ENCODE measurements at regions not wholly inside any gene's neighbourhood (a gene's known extent, or its start where the extent isn't known, plus 50 kb on each side); places are given as distances from the start of the nearest gene placed in this dataset.

DNA sequence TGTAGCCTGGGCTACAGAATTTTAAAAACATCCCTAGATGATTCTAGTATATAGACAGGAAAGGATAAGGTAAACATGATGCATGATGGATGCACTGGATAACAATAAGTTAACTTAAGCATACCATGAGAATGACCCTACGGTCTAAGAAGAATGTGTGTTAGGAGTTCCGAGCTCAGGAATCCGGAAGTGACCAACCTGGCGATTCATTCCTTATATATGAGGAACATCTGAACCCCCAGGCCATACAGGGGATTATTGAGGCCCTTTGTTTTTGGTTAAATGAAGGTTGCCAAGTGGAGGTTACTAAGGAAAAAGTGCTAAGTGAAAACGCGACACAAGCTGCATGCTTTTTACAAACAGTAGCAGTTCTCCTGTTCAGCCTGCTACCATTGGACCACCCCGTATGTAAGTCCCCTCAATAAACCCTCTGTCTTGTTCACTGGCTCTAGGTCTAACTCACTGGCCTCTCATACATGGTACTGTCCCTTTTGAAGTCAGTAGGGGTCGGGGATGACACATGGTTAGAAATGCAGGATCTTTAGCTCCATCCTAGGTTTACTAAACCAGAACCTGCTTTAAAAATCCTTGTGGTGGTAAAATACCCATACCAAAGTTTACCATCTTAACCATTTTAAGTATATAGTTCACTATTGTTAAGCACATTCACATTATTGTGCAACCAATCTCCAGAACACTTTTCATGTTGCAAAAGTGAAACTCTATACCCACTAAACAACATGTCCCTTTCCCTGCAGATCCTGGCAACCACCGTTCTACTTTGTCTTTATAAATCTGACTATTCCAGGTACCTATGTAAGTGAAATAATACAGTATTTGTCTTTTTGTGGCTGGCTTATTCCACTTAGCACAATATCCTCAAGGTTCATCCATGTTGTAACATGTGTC lies 111.0 kb upstream of the MAP4K3 start:
- DNase-seq (ENCODE audit: low read depth, low spot score) = no peak
- H3K27me3 ChIP-seq (ENCODE audit: control insufficient read depth, insufficient read depth, low read length) = no peaks in the 10 kb centered on the region
- no peaks in the 10 kb centered on the region for H3K36me3 ChIP-seq (ENCODE audit: control insufficient read depth, insufficient read depth, low read length)
- whole genome bisulfite sequencing (ENCODE audit: insufficient coverage, insufficient read length) = no CpG with 5 or more reads among the region's 9 CpGs
- H3K4me3 ChIP-seq (ENCODE audit: low read length) = no peak overlapping the region
- no peaks in the 10 kb centered on the region for H3K4me1 ChIP-seq (ENCODE audit: control insufficient read depth, insufficient read depth, low read length)
- no peaks in the 10 kb centered on the region for H3K9me3 ChIP-seq (ENCODE audit: control insufficient read depth, insufficient read depth, low read length)
- no peak overlapping the region for H3K27ac ChIP-seq (ENCODE audit: low read length)

DNA sequence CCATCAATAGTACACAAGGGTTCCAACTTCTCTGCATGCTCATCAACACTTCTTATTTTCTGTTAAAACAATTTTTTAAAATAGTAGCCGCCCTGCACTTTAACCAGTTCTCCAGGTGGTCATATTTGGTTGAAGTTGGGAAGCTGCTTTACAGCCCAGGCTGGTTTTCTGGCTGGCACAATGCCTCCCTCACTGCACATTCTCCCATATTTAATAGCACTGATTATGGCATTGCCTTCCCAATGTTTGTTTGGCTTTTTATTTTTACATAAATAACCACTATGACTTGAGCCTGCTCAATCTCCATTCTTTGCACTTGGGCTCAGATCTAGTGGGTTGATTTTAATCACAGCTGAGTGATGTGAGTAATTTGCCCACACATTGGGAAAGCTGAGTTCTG lies 111.9 kb upstream of the MAP4K3 start:
- Histone ChIP-seq H3K4me1 (ENCODE audit: control insufficient read depth, insufficient read depth, low read length) (no peaks in the 10 kb centered on the region), H3K4me3 (ENCODE audit: low read length) (no peak overlapping the region), H3K27ac (ENCODE audit: low read length) (no peak overlapping the region), H3K27me3 (ENCODE audit: control insufficient read depth, insufficient read depth, low read length) (no peaks in the 10 kb centered on the region), H3K36me3 (ENCODE audit: control insufficient read depth, insufficient read depth, low read length) (no peaks in the 10 kb centered on the region), H3K9me3 (ENCODE audit: control insufficient read depth, insufficient read depth, low read length) (no peaks in the 10 kb centered on the region)
- no peak for DNase-seq (ENCODE audit: low read depth, low spot score)
- no CpG with 5 or more reads among the region's 1 CpG for WGBS (ENCODE audit: insufficient coverage, insufficient read length)

DNA sequence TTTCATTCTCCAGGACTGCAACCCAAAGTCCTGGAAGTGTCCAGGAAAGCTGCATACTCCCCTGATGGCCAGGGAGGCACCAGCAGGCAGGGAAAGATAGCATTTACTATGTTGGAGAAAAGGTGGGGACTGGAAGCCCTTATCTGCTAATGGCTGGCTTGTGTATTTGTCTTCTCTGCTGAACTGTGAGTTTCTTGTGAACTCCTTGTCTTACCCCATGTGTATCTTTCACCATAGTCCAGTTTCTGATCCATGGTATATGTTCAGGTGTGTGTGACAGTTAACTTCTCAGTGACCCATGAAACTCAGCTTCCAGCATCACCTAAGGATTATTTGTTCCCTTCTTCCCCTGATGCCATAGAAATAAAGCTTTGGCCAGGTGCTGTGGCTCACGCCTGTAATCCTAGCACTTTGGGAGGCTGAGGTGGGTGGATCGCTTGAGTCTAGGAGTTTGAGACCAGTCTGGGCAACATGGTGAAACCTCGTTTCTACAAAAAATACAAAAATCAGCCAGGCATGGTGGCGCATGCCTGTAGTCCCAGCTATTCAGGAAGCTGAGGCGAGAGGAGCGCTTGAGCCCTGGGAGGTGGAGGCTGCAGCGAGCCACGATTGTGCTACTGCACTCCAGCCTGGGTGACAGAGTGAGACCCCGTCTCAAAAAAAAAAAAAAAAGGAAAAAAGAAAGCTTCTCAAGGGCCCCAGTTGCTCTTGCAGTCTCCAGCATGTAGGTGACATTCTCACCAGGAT lies 112.8 kb upstream of the MAP4K3 start:
- WGBS (ENCODE audit: insufficient coverage, insufficient read length) = no CpG with 5 or more reads among the region's 9 CpGs
- DNase-seq (ENCODE audit: low read depth, low spot score) = no peak
- H3K27me3 ChIP-seq (ENCODE audit: control insufficient read depth, insufficient read depth, low read length) = no peaks in the 10 kb centered on the region
- H3K4me3 ChIP-seq (ENCODE audit: low read length) = no peak overlapping the region
- no peak overlapping the region for H3K27ac ChIP-seq (ENCODE audit: low read length)
- H3K9me3 ChIP-seq (ENCODE audit: control insufficient read depth, insufficient read depth, low read length) = no peaks in the 10 kb centered on the region
- no peaks in the 10 kb centered on the region for H3K36me3 ChIP-seq (ENCODE audit: control insufficient read depth, insufficient read depth, low read length)
- no peaks in the 10 kb centered on the region for H3K4me1 ChIP-seq (ENCODE audit: control insufficient read depth, insufficient read depth, low read length)

DNA sequence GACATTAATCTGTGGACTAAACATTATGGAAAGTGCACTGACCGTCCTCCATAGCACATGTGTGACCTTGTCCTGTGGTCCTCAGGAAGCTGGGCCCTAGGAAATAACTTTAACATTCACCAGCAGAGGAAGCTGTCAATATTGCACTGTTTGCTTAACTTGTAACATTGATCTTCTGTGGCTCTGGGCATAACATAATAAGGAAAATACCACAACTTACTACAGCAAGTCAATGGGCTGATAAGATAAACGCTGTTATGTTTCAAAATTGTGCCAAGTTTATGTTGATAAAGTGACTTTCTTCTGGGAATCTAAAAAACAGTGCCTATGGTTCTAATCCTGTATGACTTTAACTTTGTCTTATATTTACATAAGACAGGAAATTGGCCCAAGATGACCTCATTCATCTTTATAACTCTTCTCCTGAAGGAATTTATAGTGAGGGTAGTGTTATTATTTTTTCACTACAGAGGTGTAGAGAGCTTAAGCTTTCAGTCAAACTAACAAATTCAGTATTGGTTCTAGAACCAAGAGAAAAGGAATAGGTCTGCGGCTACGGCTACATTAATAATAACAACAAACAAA lies 113.7 kb upstream of the MAP4K3 start:
- Histone ChIP-seq H3K27me3 (ENCODE audit: control insufficient read depth, insufficient read depth, low read length) (no peaks in the 10 kb centered on the region), H3K9me3 (ENCODE audit: control insufficient read depth, insufficient read depth, low read length) (no peaks in the 10 kb centered on the region), H3K36me3 (ENCODE audit: control insufficient read depth, insufficient read depth, low read length) (no peaks in the 10 kb centered on the region), H3K27ac (ENCODE audit: low read length) (no peak overlapping the region), H3K4me3 (ENCODE audit: low read length) (no peak overlapping the region), H3K4me1 (ENCODE audit: control insufficient read depth, insufficient read depth, low read length) (no peaks in the 10 kb centered on the region)
- no CpG with 5 or more reads among the region's 4 CpGs for WGBS (ENCODE audit: insufficient coverage, insufficient read length)
- DNase-seq (ENCODE audit: low read depth, low spot score) = no peak

DNA sequence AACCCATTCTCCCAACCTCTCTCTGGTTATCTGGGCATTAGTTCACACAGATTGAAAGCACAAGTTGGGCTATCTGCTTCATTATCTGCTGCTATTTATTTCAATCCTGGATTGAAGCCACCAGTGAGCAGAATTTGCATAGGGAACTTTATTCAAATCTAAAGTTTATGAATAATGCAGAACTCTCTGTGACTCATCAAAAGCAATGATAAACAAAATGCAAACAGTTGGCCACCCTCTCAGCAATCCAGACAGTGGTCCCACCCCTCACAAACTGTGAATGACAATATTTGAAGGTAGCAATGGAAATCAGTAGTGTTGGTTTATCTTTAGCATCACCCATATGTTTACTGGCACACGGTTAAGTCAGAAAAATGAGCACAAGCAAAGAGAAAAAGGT lies 106.8 kb upstream of the TMEM178A start:
- no peak overlapping the region for H3K4me3 ChIP-seq (ENCODE audit: low read length)

DNA sequence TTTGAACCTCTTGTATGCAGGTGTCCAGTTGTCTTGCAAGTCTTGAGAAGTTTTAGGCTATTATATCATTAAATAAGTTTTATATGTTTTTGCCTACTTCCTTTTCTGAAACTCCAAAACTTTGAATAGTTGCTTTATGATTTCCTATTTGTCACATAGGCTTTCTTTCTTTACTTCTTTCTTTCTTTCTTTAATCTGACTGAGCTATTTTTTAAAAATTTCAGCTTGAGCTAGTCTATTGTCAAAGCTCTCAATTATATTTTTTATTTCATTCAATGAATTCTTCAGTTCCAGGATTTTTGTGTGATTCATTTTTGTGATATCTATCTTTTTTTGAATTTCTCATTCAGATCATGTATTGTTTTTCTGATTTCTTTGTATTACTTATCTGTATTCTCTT lies 102.1 kb upstream of the TMEM178A start:
- DNase-seq (ENCODE audit: low read depth, low spot score) = no peak
- Histone ChIP-seq H3K9me3 (ENCODE audit: control insufficient read depth, insufficient read depth, low read length) (peaks cover 1% of the 10 kb centered on the region; the same call in 1 of the 2 replicates), H3K36me3 (ENCODE audit: control insufficient read depth, insufficient read depth, low read length) (no peaks in the 10 kb centered on the region)

More for the DNA sequence above, 106.8 kb upstream of the TMEM178A start:
- Histone ChIP-seq H3K36me3 (ENCODE audit: control insufficient read depth, insufficient read depth, low read length) (no peaks in the 10 kb centered on the region), H3K27me3 (ENCODE audit: control insufficient read depth, insufficient read depth, low read length) (no peaks in the 10 kb centered on the region), H3K9me3 (ENCODE audit: control insufficient read depth, insufficient read depth, low read length) (no peaks in the 10 kb centered on the region), H3K4me1 (ENCODE audit: control insufficient read depth, insufficient read depth, low read length) (no peaks in the 10 kb centered on the region), H3K27ac (ENCODE audit: low read length) (no peak overlapping the region)
- no CpG with 5 or more reads among the region's 1 CpG for WGBS (ENCODE audit: insufficient coverage, insufficient read length)
- no peak for DNase-seq (ENCODE audit: low read depth, low spot score)

DNA sequence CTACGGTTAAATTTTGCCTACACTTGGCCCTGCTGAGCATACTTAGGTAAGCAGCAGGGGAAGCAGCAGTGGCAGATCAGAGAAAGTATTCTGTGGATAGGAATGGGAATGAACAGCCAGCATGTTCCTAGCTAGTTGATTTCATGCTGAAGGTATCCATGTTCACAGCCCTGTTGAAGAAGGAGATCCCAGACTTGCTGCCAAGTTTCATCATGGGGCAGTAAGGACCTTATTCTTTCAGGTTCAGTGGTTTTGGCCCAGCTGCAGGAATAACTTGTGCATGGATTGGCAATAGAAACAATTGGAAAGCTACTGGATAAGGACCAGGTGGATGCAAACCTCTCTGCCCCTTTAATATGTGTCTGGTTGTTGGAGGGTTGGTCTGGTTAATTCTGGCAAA lies 98.2 kb upstream of the TMEM178A start:
- no peak for DNase-seq (ENCODE audit: low read depth, low spot score)
- no peaks in the 10 kb centered on the region for H3K36me3 ChIP-seq (ENCODE audit: control insufficient read depth, insufficient read depth, low read length)
- H3K9me3 ChIP-seq (ENCODE audit: control insufficient read depth, insufficient read depth, low read length) = peaks cover 1% of the 10 kb centered on the region; the same call in 1 of the 2 replicates
- no peak overlapping the region for H3K27ac ChIP-seq (ENCODE audit: low read length)
- no peaks in the 10 kb centered on the region for H3K27me3 ChIP-seq (ENCODE audit: control insufficient read depth, insufficient read depth, low read length)
- WGBS (ENCODE audit: insufficient coverage, insufficient read length) = no CpG with 5 or more reads among the region's 1 CpG
- H3K4me1 ChIP-seq (ENCODE audit: control insufficient read depth, insufficient read depth, low read length) = 0 out of 2 replicates have a peak, but pooled peaks cover 2% of the 10 kb centered on the region
- H3K4me3 ChIP-seq (ENCODE audit: low read length) = no peak overlapping the region

More for the DNA sequence above, 102.1 kb upstream of the TMEM178A start:
- Histone ChIP-seq H3K27ac (ENCODE audit: low read length) (no peak overlapping the region), H3K4me1 (ENCODE audit: control insufficient read depth, insufficient read depth, low read length) (no peaks in the 10 kb centered on the region), H3K4me3 (ENCODE audit: low read length) (no peak overlapping the region), H3K27me3 (ENCODE audit: control insufficient read depth, insufficient read depth, low read length) (no peaks in the 10 kb centered on the region)

DNA sequence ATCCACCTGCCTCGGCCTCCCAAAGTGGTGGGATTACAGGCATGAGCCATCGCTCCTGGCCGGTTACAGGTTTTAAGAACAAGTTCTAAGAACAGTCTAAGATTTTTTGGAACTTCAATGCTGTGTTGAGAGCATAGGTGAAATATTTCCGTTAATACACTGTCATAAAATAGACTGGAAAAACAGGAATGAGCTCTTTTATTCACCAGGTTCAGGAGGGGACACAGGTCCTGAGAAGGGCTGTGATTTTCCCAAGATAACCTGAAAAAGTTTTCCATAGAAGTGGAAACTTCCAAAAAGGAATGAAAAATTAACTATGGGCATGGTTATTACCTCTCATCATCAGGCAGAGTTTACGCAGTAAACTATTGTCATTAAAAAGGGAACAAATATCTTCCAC lies 97.6 kb upstream of the TMEM178A start:
- Histone ChIP-seq H3K4me1 (ENCODE audit: control insufficient read depth, insufficient read depth, low read length) (0 out of 2 replicates have a peak, but pooled peaks cover 2% of the 10 kb centered on the region), H3K4me3 (ENCODE audit: low read length) (no peak overlapping the region), H3K9me3 (ENCODE audit: control insufficient read depth, insufficient read depth, low read length) (peaks cover 1% of the 10 kb centered on the region; the same call in 1 of the 2 replicates), H3K27ac (ENCODE audit: low read length) (no peak overlapping the region), H3K36me3 (ENCODE audit: control insufficient read depth, insufficient read depth, low read length) (no peaks in the 10 kb centered on the region), H3K27me3 (ENCODE audit: control insufficient read depth, insufficient read depth, low read length) (no peaks in the 10 kb centered on the region)
- no peak for DNase-seq (ENCODE audit: low read depth, low spot score)
- no CpG with 5 or more reads among the region's 5 CpGs for WGBS (ENCODE audit: insufficient coverage, insufficient read length)

DNA sequence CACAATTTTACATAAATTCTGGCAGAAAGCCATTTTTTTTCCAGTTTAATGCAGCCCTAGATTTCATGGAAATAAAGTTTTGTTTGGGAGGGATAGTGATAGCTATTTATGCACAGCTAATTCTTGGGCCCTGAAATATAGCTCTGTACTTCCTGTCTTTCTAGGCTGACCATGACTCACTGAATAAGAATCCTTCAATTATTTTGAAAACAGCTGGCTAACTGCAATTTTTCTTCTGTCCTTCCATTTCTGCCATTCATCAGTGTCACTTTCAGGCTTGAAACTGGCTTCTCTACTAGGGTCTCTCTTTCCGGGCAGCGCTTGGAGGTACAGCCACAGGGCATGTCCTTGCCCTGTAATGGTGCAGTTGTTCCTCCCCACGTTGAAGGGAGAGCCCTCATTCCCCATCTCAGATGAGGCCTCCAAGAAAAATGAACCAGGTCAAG lies 97.1 kb upstream of the TMEM178A start:
- H3K4me3 ChIP-seq (ENCODE audit: low read length) = no peak overlapping the region
- no peak overlapping the region for H3K27ac ChIP-seq (ENCODE audit: low read length)
- no peaks in the 10 kb centered on the region for H3K36me3 ChIP-seq (ENCODE audit: control insufficient read depth, insufficient read depth, low read length)
- no peak for DNase-seq (ENCODE audit: low read depth, low spot score)
- no peaks in the 10 kb centered on the region for H3K27me3 ChIP-seq (ENCODE audit: control insufficient read depth, insufficient read depth, low read length)
- H3K9me3 ChIP-seq (ENCODE audit: control insufficient read depth, insufficient read depth, low read length) = peaks cover 1% of the 10 kb centered on the region; the same call in 1 of the 2 replicates
- H3K4me1 ChIP-seq (ENCODE audit: control insufficient read depth, insufficient read depth, low read length) = 0 out of 2 replicates have a peak, but pooled peaks cover 2% of the 10 kb centered on the region
- WGBS (ENCODE audit: insufficient coverage, insufficient read length) = no CpG with 5 or more reads among the region's 3 CpGs

DNA sequence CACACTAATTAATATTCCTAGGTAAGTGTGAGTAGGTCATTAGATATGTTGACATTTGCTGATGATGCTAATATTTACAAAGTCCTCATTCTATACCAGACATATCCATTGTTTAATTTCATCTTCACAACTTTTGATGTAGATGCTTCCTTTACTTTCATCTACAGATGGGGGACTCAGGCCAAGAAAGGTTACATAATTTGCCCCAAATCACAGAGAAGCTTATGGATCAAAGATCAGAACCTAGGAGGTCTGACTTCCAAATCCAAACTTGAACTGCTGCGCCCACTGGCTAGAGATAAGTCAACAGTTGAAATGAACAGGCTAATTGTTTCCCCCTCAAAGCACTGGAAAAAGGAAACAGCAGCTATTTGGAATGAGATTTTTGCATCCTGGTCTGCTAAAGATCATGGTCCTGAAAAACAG lies 95.6 kb upstream of the TMEM178A start:
- no peak overlapping the region for H3K4me3 ChIP-seq (ENCODE audit: low read length)
- no peak for DNase-seq (ENCODE audit: low read depth, low spot score)
- no peaks in the 10 kb centered on the region for H3K27me3 ChIP-seq (ENCODE audit: control insufficient read depth, insufficient read depth, low read length)
- H3K4me1 ChIP-seq (ENCODE audit: control insufficient read depth, insufficient read depth, low read length) = 0 out of 2 replicates have a peak, but pooled peaks cover 2% of the 10 kb centered on the region
- no CpG with 5 or more reads among the region's 1 CpG for WGBS (ENCODE audit: insufficient coverage, insufficient read length)
- H3K9me3 ChIP-seq (ENCODE audit: control insufficient read depth, insufficient read depth, low read length) = no peaks in the 10 kb centered on the region
- no peaks in the 10 kb centered on the region for H3K36me3 ChIP-seq (ENCODE audit: control insufficient read depth, insufficient read depth, low read length)
- no peak overlapping the region for H3K27ac ChIP-seq (ENCODE audit: low read length)
